ENCODE measurements at regions not wholly inside any gene's neighbourhood (a gene's known extent, or its start where the extent isn't known, plus 50 kb on each side); places are given as distances from the start of the nearest gene placed in this dataset.

- TF ChIP-seq ZNF281 (CRISPR knock-in tag; IDR thresholded peaks at IDR 0.05; ENCODE audit: borderline replicate concordance) (no peak), USF2 (IDR thresholded peaks at IDR 0.05; ENCODE audit: low read depth, low read length) (no peak), USF2 (CRISPR knock-in tag; IDR thresholded peaks at IDR 0.05; ENCODE audit: borderline replicate concordance) (no peak), ADNP (CRISPR knock-in tag; IDR thresholded peaks at IDR 0.05) (no peak)
Measured at GRCh38 chr4:133045288-133045687, 103.8 kb upstream of the PCDH10 start.

Measured in HepG2 (cell line).